GM18519 (cell line): ENCODE measurements at regions not wholly inside any gene's neighbourhood (a gene's known extent, or its start where the extent isn't known, plus 50 kb on each side); places are given as distances from the start of the nearest gene placed in this dataset.
"Not testable (repeated sequence)": the region's sequence is repeated elsewhere in the genome, so short reads cannot be mapped to it uniquely, and the experiment has no call there.

Source experiments
- ATAC-seq: cut with Tn5 transposase; IDR thresholded peaks from one replicate; pipeline ENCODE4 v1.9.1; 2021; ENCODE audit warnings: mild to moderate bottlenecking, moderate library complexity; ENCODE audit not compliant: unreplicated experiment, low FRiP score

DNA sequence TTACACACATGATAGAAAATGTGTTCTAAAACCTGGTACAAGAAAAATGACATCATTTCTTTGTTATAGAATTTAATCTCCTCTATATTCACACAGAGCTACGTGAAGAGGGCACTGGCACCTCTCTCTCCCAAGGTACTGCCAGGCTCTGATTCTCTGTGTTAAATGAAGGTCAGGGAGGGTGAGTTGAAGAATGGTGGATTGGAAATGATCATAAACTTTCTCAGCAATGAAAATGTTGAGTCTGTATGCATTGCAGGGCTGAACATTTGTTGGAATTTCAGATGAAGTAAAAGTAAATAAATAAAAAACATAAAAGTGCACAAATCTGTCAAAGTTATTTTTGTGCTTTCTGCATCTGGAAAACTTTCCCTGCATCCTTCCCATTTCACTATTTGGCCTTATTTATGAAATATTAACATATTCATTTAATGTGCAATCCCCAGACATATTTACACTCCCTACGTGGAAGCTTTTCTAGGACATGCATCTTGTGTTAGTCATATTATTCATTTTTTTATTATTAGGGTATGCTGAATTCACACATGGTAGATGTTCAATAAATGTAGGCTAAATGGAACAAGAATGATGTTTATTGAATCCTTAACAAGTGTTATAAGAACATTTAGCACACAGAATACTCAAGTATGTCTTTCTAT lies 810.3 kb upstream of the CDH8 start:
- no peak for ATAC-seq

DNA sequence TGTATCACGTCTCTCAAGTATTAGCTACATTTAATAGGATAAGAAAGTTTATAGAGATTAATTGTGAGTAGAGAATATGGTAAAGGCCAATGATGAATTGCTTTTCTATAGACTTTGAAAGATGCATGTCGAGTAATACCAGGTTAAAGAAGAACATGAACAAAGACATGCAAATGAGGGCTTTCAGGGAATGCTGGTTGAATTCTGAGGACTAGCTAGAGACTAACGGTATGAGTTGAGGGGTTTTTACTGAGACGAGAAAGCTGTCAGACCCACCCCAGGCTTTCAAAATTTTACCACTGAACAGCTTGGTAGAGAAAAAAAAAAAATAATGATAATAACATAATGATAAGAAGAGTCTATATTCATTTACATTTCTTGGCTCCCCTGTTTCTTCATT lies 796.0 kb upstream of the CDH8 start:
- no peak for ATAC-seq

DNA sequence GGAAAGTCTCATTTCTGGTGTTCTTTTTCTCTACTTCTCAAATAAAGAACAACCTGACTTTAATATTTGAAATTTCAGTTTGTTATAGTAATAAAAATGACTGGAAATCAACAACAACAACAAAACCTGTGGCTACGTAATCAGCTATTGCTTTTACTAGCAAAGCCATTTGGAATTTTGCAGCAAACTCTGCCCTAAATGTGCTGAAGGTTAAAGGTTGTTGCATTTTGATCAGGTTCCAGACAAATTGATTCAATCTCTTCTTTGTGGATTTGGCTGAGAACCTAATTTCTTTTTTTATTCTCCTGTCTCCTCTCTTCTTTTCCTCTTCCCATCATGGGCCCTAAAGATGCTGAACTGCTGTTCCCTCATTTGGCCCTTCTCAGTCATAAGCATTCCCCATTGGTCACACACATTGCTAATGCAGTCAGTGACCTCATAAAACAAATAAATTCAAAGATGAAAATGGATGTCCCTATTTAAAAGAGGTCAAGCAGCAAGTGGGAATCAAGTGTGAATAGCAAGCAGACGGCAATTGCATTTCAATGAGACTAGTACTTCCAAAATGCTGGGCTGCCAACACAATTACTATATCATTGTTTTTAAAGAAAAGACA lies 795.1 kb upstream of the CDH8 start:
- no peak for ATAC-seq

DNA sequence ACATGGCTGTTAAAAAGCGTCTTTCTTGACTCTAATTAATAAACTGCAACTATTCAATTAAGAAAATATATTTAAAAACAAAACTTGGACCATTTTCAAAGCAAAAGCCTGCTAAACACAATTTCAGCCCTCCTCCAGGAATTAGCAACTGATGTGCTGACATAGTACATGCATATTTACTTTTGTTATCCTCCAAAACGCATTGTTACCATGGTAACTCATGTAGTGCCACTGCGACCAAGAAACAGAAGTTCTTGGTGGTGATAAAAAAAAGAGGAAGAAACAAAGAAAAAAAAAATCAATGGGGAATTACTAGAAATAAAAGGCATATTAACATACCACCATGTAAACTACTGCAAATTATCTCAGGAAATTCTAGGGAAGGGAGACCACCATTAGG lies 793.4 kb upstream of the CDH8 start:
- ATAC-seq = no peak

DNA sequence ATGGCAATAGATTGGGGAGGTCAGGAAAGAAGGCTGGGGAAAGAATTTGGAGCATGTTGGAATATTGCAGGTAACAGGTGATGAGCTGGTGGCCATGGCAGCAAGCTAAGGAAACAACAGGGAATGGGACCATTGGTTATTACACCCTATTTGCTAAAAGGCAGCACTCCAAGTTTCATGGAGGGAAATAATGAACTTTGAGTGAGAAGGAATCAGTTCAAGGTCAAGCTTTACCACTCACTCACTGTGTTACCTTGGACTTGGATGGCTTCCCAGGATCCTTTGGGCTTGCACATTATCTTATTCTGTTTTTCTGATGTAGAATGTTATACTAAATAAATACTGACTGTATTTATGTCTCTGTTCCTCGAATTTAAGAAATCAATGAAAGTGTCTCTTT lies 792.8 kb upstream of the CDH8 start:
- ATAC-seq = no peak

DNA sequence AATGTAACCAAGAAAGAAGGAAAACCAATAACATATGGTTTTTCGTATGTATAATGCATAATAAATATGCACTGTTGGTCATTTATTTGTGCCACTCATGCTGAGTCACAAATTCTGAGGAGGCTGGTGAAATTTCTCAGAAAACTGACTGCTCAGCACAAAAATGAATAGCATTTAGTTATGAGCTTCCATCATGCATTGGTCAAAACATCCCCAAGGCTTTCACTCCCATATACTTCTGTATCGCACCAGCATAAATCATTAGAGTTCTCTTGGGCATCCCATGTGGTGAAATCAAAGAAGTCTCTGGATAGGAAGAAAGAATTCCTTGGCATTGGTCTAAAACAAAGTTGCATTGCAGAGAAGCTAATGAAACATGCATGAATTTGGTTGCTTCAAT lies 785.6 kb upstream of the CDH8 start:
- no peak for ATAC-seq

DNA sequence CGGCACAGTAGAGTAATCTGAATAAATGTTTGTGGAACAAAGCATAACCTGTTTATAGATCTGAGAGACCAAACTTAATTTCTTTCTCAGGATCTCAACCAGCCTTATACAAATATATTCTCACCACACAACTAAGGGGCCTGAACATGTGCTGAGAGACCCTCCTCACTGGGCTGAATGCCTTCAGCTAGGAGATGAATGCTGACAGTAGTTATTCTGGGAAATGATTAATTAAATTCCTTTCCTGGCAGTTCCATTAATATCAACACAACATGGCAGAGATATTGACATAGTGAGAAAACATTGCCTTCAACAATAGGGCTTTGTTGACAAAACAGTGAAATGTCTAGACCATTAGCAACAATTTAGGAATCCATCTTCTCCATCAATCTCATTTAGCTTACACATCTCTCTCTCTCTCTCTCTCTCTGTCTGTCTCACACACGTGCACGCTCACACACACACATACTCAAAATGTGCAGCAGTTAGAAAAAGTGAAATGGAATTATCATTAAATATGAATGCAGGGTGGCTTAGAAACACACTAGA lies 780.8 kb upstream of the CDH8 start:
- no peak for ATAC-seq

DNA sequence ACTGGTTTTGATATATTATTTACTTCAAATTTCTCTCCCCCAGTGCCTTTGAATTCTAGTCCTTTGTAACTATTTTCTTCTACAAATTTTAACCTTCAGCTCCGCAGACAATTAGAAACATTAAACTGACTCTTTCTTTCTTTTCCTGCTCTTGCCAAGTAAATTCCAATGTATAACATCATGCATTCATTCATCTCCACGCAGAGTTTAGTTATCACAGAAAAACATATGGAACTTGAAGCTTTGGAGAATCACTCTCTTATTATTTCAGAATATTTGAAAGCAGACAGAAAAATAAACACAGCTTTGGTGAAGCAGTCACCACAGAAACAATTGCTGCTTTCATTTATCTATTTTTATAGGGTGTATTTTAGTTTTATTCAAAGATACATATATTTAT lies 778.7 kb upstream of the CDH8 start:
- no peak for ATAC-seq

DNA sequence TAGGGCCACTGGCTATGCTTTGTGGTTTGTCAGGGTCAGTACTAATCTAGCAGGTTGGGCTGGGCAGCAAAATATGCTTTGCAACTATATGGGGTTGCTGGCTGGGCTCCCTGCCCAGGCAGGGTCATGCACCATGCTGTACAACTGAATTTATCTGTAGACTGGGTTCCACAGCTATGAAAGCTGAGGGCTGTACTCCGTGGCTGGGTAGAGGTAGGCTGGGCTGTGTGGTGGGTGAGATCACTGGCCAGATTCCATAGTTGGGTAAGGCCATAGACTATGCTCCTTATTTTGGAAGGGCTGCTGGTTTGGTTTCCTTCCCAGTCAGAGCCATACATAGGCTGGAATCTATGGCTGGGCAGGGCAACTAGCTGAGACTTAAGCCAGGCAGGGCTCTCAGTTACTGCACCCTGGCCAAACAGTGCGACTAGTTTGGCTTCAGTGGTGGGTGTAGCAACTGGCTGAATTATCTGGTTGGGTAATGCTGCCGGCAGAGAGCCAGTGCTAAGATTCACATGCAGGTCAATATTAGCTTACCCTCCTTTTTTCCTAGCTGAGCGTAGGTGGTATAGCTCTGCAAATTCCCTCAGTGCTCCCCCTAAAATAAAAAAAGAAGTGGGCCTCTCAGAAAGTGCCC lies 769.1 kb upstream of the CDH8 start:
- ATAC-seq = no peak

DNA sequence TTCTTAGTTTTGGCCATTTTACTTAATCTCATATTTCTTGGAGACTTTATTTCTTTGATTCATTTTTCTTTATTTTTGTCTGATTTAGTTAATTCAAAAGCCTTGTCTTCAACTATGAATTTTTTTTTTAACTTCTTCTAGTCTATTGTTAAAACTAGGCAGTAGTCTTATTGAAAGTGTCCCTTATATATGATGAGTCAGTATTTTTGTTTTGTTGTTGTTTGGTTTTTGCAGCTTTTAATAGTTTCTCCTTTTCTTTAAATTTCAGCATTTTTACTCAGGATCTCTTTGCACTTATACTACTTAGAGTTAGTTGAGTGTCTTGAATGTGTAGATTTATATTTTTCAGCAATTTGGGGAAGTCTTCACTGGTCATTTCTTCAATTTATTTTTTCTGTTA lies 758.5 kb upstream of the CDH8 start:
- no peak for ATAC-seq

DNA sequence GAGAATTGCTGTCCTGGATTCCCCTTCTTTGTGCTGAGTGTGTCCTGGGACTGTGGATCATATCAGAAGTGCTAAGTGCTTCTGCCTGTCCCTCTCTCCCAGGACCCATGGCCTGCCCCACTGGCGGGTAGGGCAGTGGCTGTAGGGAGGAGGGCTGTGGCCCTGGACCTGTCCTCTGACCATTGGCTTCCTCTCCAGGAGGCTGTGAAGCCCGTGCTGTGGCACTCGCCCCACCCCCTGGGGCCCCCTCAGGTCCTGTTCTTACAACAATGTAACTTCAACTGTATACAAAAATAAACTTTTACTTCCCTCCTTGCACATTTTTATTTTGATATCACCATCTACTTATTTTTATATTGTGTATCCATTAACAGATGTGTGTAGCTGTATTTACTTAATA lies 743.8 kb upstream of the CDH8 start:
- ATAC-seq = not testable (repeated sequence)

DNA sequence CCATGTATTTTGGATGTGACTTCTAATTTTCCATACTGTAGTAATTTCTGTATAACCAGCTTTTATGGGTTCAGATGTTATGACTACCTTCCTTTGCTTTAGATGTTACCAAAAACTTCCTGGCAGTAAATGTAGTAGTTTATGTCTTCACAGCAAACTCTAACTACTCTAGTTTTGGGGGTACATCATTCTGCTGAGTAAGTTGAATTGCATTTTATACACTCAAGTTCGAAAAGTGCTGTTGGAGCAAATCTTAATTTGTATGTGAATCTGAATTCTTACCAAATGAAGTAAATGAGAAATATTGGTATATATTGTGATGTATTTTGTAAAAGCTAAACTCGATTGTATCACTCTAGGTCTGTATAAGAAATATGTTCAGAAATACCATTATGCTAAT lies 728.3 kb upstream of the CDH8 start:
- no peak for ATAC-seq

DNA sequence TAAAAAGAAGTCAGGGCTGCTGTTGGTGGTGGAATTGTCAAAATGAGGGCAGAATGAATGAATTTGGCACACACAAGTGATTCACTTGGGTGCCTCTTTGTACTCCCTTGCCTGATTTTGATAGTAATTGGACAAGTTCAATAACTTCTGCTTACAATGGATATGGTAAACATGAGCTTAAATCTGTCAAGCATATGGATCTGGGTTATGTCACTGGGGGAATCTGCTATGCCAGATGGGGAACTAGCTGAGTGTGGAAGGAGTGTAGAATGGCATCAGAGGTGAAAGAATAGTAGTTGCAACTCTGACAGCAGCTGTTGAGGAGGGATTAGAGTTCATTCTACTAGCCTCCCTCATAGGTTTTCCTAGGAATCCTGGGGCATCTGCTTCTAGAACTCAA lies 724.2 kb upstream of the CDH8 start:
- ATAC-seq = no peak

DNA sequence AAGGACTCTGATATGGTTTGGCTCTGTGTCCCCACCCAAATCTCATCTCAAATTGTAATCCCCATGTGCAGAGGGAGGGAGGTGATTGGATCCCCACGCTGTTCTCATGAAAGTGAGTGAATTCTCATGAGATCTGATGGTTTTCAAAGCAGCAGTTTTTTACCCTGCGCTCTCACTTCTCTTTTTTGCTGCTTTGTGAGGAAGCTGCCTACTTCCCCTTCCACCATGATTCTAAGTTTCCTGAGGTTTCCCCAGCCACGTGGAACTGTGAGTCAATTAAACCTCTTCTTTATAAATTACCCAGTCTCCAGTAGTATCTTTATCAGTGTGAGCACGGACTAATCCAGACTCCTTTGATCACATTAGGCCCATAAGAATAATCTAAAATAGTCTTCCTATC lies 719.7 kb upstream of the CDH8 start:
- ATAC-seq = no peak

DNA sequence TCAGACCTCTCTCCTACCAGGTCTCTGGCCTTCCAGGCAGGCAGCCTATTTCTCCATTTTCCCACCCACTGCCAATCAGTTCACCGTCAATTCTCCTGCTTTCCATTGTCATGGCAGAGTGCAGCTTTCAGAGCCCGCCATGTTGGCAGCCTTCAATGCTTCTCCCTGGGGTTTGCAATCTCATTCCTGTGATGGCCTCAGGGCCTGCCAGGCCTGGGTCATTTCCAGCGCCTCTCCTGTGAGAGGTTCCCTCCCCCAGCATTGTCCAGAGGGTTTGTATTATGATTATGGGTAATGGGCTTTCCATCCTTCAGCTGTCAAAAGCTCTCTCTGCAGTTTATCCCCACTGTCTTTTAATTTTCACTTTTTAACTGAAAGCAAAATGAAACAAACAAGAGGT lies 716.6 kb upstream of the CDH8 start:
- no peak for ATAC-seq

DNA sequence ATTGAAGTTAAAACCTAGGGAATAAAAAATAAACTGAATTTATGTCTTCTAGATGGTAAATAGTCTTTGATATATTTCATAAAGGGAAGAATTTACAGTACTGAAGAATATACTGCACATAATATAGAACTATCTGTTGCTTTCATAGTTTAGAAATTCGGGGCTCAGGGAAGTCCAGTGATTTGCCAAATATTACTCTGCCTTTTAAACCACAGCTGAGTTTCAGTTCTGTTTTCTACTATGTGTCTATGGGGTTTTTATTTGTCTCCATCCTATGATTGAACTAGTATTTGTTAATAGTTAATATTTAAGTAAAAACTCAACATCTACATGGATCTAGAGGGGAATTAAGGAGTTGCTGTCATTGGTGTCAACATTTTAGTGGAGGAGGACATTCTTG lies 715.0 kb upstream of the CDH8 start:
- no peak for ATAC-seq

DNA sequence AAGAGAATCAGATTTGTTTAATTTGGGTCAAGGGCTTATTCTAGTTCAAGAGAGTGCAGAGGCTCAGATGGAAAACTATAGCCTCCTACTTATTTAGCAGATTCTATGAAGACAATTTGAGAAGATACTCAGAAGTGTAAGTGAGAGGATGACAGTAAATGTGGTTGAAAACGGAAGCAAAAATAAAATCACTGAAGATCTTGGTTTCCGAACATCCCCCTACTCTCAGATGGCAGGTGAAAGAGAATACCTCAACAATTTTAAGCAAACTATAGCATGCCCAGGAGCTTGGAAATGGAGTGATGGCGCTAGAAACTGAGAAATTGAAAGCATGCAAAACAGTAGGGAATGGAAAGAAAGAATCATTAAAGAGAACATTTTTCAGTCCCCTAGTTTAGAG lies 705.5 kb upstream of the CDH8 start:
- no peak for ATAC-seq

DNA sequence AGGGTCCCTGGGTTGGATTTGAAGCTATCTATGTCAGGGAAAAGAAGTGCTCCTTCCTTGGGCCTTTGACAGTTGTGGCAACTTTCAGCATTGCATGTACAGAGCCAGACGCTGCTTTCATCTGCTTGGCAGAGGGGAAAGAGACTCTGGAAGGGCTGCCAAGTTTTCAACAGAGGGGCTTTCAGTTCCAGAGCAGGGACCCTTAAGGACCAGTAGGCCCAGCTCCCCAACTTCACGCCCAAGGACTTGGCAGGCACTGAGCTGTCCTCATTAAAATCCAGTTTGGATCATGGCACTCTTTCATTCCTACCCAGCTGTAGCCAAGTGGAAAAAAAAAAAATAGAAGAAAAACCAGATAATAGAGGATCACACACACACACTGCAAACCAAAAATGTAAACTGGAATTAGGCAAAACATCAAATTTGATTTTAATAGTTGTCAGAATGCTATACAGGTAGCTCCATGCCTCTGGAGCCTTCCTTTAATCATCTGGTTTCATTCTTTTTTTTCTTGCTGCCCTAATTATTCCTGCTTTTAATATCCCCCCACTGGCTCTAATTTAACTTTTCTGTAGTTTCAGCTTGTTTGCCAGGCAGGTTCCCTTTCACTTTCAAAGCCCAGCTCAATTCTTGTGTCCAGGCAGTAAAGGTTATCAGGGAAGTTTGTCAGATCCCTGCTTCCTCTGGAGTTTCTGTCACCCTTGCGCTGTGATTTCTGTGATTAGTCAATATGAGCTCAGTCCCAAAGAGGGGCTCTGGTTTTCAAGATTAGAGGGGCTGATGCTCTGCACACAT lies 702.6 kb upstream of the CDH8 start:
- ATAC-seq = no peak

DNA sequence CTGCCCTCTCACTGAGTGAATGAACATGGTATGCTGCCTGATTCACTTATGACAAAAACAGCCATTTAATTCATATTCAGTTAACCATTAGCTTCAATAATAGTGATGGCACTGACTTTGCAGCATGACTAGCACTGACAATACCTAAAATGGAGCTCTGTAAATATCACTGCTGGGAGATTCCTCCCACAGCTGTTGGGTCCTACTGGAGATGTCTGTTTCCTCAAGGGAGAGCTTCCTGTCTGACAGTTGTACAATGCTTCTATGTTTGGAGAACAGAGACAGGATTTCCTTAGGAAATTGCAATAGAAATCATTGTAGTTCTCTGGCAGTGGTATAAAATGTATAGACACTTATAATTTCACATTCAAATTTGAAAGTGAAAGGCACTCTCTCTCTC lies 695.9 kb upstream of the CDH8 start:
- no peak for ATAC-seq

DNA sequence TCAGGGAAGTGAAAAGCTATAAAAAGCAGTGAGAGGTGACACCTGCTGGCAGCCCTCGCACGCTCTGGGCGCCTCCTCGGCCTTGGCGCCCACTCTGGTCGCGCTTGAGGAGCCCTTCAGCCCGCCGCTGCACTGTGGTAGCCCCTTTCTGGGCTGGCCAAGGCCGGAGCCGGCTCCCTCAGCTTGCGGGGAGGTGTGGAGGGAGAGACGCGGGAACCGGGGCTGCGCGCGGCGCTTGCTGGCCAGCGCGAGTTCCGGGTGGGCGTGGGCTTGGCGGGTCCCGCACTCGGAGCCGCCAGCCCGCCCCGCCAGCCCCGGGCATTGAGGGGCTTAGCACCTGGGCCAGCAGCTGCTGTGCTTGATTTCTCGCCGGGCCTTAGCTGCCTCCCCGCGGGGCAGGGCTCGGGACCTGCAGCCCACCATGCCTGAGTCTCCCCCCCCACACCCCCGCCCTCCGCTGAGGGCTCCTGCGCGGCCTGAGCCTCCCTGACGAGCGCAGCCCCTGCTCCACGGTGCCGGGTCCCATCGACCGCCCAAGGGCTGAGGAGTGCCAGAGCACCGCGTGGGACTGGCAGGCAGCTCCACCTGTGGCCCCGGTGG lies 688.5 kb upstream of the CDH8 start:
- ATAC-seq = not testable (repeated sequence)

DNA sequence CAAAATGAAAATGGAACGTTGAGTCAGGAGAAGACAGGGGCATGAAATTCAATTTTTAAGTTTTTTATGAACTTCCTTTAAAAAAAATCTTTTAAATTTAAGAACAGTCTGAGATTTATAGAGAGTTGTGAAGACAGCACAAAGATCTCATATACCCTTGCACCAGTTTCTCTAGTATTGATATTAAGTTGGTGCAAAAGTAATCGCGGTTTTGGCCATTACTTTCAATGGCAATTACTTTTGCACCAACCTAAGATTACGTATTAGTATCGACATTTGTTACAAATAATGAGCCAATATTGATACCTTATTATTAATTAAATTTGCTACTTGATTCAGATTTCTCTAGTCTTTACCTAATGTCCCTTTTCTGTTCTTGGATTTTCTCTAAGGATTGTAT lies 684.4 kb upstream of the CDH8 start:
- no peak for ATAC-seq
